SK-N-SH (cell line): ENCODE measurements at regions not wholly inside any gene's neighbourhood (a gene's known extent, or its start where the extent isn't known, plus 50 kb on each side); places are given as distances from the start of the nearest gene placed in this dataset.

Source experiments
- CTCF ChIA-PET: fragments of 300-600, 350-600 bp; formaldehyde crosslinking; extraction: SDS; loops from one replicate; lab custom pipeline; 2021; lab: Yijun Ruan, JAX
- POLR2A ChIA-PET: fragments of 350-600 bp; sonication (Branson Sonifier 250); formaldehyde crosslinking; extraction: SDS; loops from one replicate; lab custom pipeline; 2020; ENCODE audit warnings: antibody characterized with exemption, inconsistent platforms; lab: Yijun Ruan, JAX
- DNase-seq: peaks from one replicate; pipeline ENCODE4 v3.0.0; 2012
- H2AFZ ChIP-seq: fragments of 200-600 bp; sonication (generic); 2 replicates; pipeline ENCODE4 v1.8.1; 2016; ENCODE audit warnings: antibody characterized with exemption, mild to moderate bottlenecking, low read depth
- H3F3A ChIP-seq: fragments of 200-600 bp; sonication (generic); replicated peaks from 2 replicates; pipeline ENCODE3; 2016; ENCODE audit warnings: antibody characterized with exemption, mild to moderate bottlenecking; ENCODE audit not compliant: insufficient read depth
- H3K27ac ChIP-seq, 2 experiments: fragments of 200-500 bp in 1 of 2; fragments of 200-600 bp in 1 of 2; sonication (Bioruptor generic) in 1 of 2; sonication (generic), shearing (Covaris generic) in 1 of 2; 2 replicates each; pipeline versions ENCODE4 v1.5.1 to v1.6.1; 2014 to 2016; ENCODE audit warnings: low read depth in 2 of 2, inconsistent platforms in 1 of 2, low read length in 1 of 2, mild to moderate bottlenecking in 1 of 2, mixed read lengths in 1 of 2
- H3K27me3 ChIP-seq: fragments of 200-600 bp; sonication (generic), shearing (Covaris generic); 2 replicates; pipeline ENCODE4 v1.6.1; 2016; ENCODE audit warnings: mixed run types; ENCODE audit not compliant: insufficient read depth
- H3K36me3 ChIP-seq, 2 experiments: fragments of 200-500 bp in 1 of 2; fragments of 200-600 bp in 1 of 2; sonication (Bioruptor generic) in 1 of 2; sonication (generic) in 1 of 2; replicated peaks in 1 of 2; 2 replicates each; pipeline versions ENCODE3 to v1.5.1; 2014 to 2016; ENCODE audit warnings: low read length in 1 of 2, mild to moderate bottlenecking in 1 of 2; ENCODE audit not compliant: insufficient read depth in 2 of 2, control insufficient read depth in 1 of 2
- H3K4me1 ChIP-seq, 2 experiments: fragments of 200-500 bp in 1 of 2; fragments of 200-600 bp in 1 of 2; sonication (Bioruptor generic) in 1 of 2; sonication (generic), shearing (Covaris generic) in 1 of 2; 2 replicates each; pipeline versions ENCODE4 v1.5.1 to v1.6.1; 2014 to 2016; ENCODE audit warnings: low read depth in 1 of 2, low read length in 1 of 2, mixed run types in 1 of 2; ENCODE audit not compliant: insufficient read depth in 2 of 2, control insufficient read depth in 1 of 2
- H3K4me2 ChIP-seq: fragments of 200-600 bp; sonication (generic), shearing (Covaris generic); 2 replicates; pipeline ENCODE4 v1.6.1; 2017; ENCODE audit warnings: mixed run types
- H3K4me3 ChIP-seq, 2 experiments: fragments of 200-500 bp in 1 of 2; fragments of 200-600 bp in 1 of 2; sonication (Bioruptor generic) in 1 of 2; sonication (generic), shearing (Covaris generic) in 1 of 2; 2 replicates each; pipeline versions ENCODE4 v1.5.1 to v1.8.1; 2014 to 2016; ENCODE audit warnings: low read depth in 2 of 2, inconsistent platforms in 1 of 2, low read length in 1 of 2, mild to moderate bottlenecking in 1 of 2, mixed read lengths in 1 of 2, moderate library complexity in 1 of 2
- H3K79me2 ChIP-seq: fragments of 200-600 bp; sonication (generic); 2 replicates; pipeline ENCODE4 v1.8.1; 2017; ENCODE audit warnings: mild to moderate bottlenecking; ENCODE audit not compliant: insufficient read depth
- H3K9ac ChIP-seq: fragments of 200-600 bp; sonication (generic); 2 replicates; pipeline ENCODE4 v1.6.1; 2017; ENCODE audit warnings: mixed run types
- H3K9me2 ChIP-seq: fragments of 200-600 bp; sonication (generic); 2 replicates; pipeline ENCODE4 v1.6.1; 2017; ENCODE audit warnings: mixed run types
- H3K9me3 ChIP-seq: fragments of 200-600 bp; sonication (generic); 2 replicates; pipeline ENCODE4 v1.6.1; 2017; ENCODE audit warnings: mixed run types, mild to moderate bottlenecking, moderate library complexity
- H4K20me1 ChIP-seq: fragments of 200-600 bp; sonication (generic); 2 replicates; pipeline ENCODE4 v1.6.1; 2017; ENCODE audit warnings: mild to moderate bottlenecking, mixed run types; ENCODE audit not compliant: insufficient read depth
- CTCF ChIP-seq: fragments of 200-600 bp; sonication (generic); IDR thresholded peaks from 2 replicates; pipeline ENCODE4 v1.6.1; 2017; ENCODE audit warnings: antibody characterized with exemption, mild to moderate bottlenecking, moderate library complexity
- EP300 ChIP-seq, 2 experiments: IDR thresholded peaks; 2 replicates each; pipeline versions ENCODE4 v1.4.0 to v1.6.1; 2012; ENCODE audit warnings: borderline replicate concordance in 1 of 2, low read depth in 1 of 2, low read length in 1 of 2
- EZH2phosphoT487 ChIP-seq: fragments of 200-600 bp; sonication (generic); IDR thresholded peaks from 2 replicates; pipeline ENCODE4 v1.6.1; 2017; ENCODE audit warnings: low read depth, mixed run types, mild to moderate bottlenecking, antibody characterized with exemption, moderate library complexity, borderline replicate concordance
- FOSL2 ChIP-seq: IDR thresholded peaks from 2 replicates; pipeline ENCODE4 v1.4.0; 2012; ENCODE audit warnings: low read depth, mild to moderate bottlenecking, moderate library complexity, borderline replicate concordance
- FOXJ3 ChIP-seq: sonication (generic); formaldehyde crosslinking; IDR thresholded peaks from 2 replicates; pipeline ENCODE4 v1.5.1; 2020; ENCODE audit warnings: mild to moderate bottlenecking, missing genetic modification reagents
- GABPA ChIP-seq: IDR thresholded peaks from 2 replicates; pipeline ENCODE4 v1.4.0; 2012; ENCODE audit warnings: low read depth, mild to moderate bottlenecking
- JUND ChIP-seq: IDR thresholded peaks from 2 replicates; pipeline ENCODE4 v1.4.0; 2012
- MAX ChIP-seq: IDR thresholded peaks from 2 replicates; pipeline ENCODE4 v1.4.0; 2012; ENCODE audit warnings: low read depth
- MEF2A ChIP-seq: IDR thresholded peaks from 2 replicates; pipeline ENCODE4 v1.4.0; 2012; ENCODE audit warnings: low read depth, borderline replicate concordance
- MXI1 ChIP-seq: IDR thresholded peaks from 2 replicates; pipeline ENCODE4 v1.6.1; 2012; ENCODE audit warnings: mild to moderate bottlenecking, low read depth, low read length, improper control_type of control experiment
- NFIC ChIP-seq: IDR thresholded peaks from 2 replicates; pipeline ENCODE4 v1.4.0; 2012; ENCODE audit warnings: borderline replicate concordance
- NRF1 ChIP-seq: IDR thresholded peaks from 2 replicates; pipeline ENCODE4 v1.6.1; 2012; ENCODE audit warnings: low read depth, mild to moderate bottlenecking, low read length
- PBX3 ChIP-seq: IDR thresholded peaks from 2 replicates; pipeline ENCODE4; 2012
- POLR2AphosphoS5 ChIP-seq: IDR thresholded peaks from 2 replicates; pipeline ENCODE4 v1.6.1; 2012; ENCODE audit warnings: low read depth, low read length
- RAD21 ChIP-seq: IDR thresholded peaks from 2 replicates; pipeline ENCODE4 v1.6.1; 2012; ENCODE audit warnings: mild to moderate bottlenecking, low read length
- RCOR1 ChIP-seq: fragments of 150-350 bp; IDR thresholded peaks from 2 replicates; pipeline ENCODE4 v1.6.1; 2017; ENCODE audit warnings: antibody characterized with exemption, low read length
- SIN3A ChIP-seq: IDR thresholded peaks from 2 replicates; pipeline ENCODE4 v1.6.1; 2012; ENCODE audit warnings: low read depth, mild to moderate bottlenecking, low read length, moderate library complexity, borderline replicate concordance
- TCF12 ChIP-seq: IDR thresholded peaks from 2 replicates; pipeline ENCODE4 v1.4.0; 2012
- ZBTB33 ChIP-seq: IDR thresholded peaks from 2 replicates; pipeline ENCODE4 v1.4.0; 2012; ENCODE audit warnings: low read depth, borderline replicate concordance
- WGBS: methylation state at CpG from one replicate; pipeline ENCODE4 v1.1.6; 2017; ENCODE audit warnings: low lambda C conversion rate; 5-methylcytosine and 5-hydroxymethylcytosine counted together
- TF ChIP-seq, protein P1 (sequence below): IDR thresholded peaks from 2 replicates; pipeline ENCODE4 v1.4.0; 2012; ENCODE audit warnings: low read depth, borderline replicate concordance

DNA sequence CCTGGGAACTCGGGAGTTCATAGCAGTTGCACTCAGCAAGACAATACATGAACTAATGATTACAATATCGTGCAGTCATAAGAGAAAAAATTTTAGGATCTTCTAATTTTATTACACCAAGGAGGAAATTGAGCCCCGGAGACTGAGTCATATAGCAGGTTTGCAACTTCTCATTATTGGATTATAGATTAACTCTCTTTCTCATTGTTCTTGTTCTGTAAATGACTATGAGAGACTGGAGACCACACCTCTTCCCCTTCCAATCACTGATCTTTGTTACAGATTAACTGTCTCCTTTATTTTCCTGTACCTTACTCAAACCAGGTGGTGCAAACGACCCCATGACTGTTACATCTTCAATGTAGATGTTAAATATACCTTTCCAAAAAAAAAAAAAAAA, 435.8 kb upstream of the DDX18 start:
- H3K27ac ChIP-seq: no peak overlapping the region
- POLR2A ChIA-PET: no interaction called here
- no peaks in the 10 kb centered on the region for H3K4me1 ChIP-seq
- no peak overlapping the region for H3K9ac ChIP-seq
- H3K9me2 ChIP-seq: no peaks in the 10 kb centered on the region
- DNase-seq: no peak
- H3K36me3 ChIP-seq: no peaks in the 10 kb centered on the region
- H3F3A ChIP-seq: no peaks in the 10 kb centered on the region
- no peaks in the 10 kb centered on the region for H3K27me3 ChIP-seq
- H2AFZ ChIP-seq: no peak overlapping the region
- no peaks in the 10 kb centered on the region for H3K9me3 ChIP-seq
- no peak overlapping the region for H3K4me2 ChIP-seq
- CTCF ChIA-PET: no interaction called here
- 10% methylated on average over 4 of the region's 4 CpGs for WGBS
- H4K20me1 ChIP-seq: no peaks in the 10 kb centered on the region
- TF ChIP-seq SIN3A (no peak), NFIC (no peak), EP300 (IDR thresholded peaks at IDR 0.05; ENCODE audit: borderline replicate concordance in 1 of 2, low read depth in 1 of 2, low read length in 1 of 2) (no peak), ZBTB33 (no peak), JUND (no peak), RAD21 (no peak), TCF12 (no peak), FOXJ3 (CRISPR knock-in tag) (no peak), GABPA (no peak), PBX3 (no peak), MXI1 (no peak), RCOR1 (no peak), POLR2AphosphoS5 (no peak), MEF2A (no peak), CTCF (no peak), MAX (no peak), FOSL2 (no peak), NRF1 (no peak), EZH2phosphoT487 (no peak)
- TF ChIP-seq, protein P1, sequence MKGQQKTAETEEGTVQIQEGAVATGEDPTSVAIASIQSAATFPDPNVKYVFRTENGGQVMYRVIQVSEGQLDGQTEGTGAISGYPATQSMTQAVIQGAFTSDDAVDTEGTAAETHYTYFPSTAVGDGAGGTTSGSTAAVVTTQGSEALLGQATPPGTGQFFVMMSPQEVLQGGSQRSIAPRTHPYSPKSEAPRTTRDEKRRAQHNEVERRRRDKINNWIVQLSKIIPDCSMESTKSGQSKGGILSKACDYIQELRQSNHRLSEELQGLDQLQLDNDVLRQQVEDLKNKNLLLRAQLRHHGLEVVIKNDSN: no peak
- TF ChIP-seq, all 33 proteins: peak for 0
- H3K4me3 ChIP-seq: no peak overlapping the region
- no peaks in the 10 kb centered on the region for H3K79me2 ChIP-seq
